HS-27A (cell line): ENCODE measurements at regions not wholly inside any gene's neighbourhood (a gene's known extent, or its start where the extent isn't known, plus 50 kb on each side); places are given as distances from the start of the nearest gene placed in this dataset.

ENCODE experiments used
- DNase-seq: peaks from one replicate; pipeline ENCODE4 v3.0.0-alpha.2; 2012; ENCODE audit warnings: low read depth, missing footprints

GRCh38 chr20:16174311-16174710, 398.9 kb downstream of the KIF16B start:
- DNase-seq, result no peak

GRCh38 chr20:16173044-16173443, 400.2 kb downstream of the KIF16B start:
- no peak for DNase-seq

- DNase-seq, result no peak
These were observed 402.1 kb downstream of the KIF16B start for GRCh38 chr20:16171180-16171579.

GRCh38 chr20:16170406-16170971, 402.8 kb downstream of the KIF16B start:
- DNase-seq, result no peak

GRCh38 chr20:16167423-16168130, 405.7 kb downstream of the KIF16B start:
- no peak for DNase-seq

- no peak for DNase-seq
These were observed 406.5 kb downstream of the KIF16B start for GRCh38 chr20:16166737-16167136.

- DNase-seq, result no peak
These were observed 414.3 kb downstream of the KIF16B start for GRCh38 chr20:16158976-16159286.

- no peak for DNase-seq
These were observed 414.9 kb downstream of the KIF16B start for GRCh38 chr20:16158090-16158975.

- no peak for DNase-seq
These were observed 425.3 kb downstream of the KIF16B start for GRCh38 chr20:16147916-16148315.

- DNase-seq, result no peak
These were observed 426.0 kb downstream of the KIF16B start for GRCh38 chr20:16147216-16147615.

- DNase-seq, result no peak
These were observed 427.3 kb downstream of the KIF16B start for GRCh38 chr20:16145919-16146318.

GRCh38 chr20:16143596-16143995, 429.7 kb downstream of the KIF16B start:
- no peak for DNase-seq

- DNase-seq, result no peak
These were observed 437.6 kb downstream of the KIF16B start for GRCh38 chr20:16135630-16136029.

GRCh38 chr20:16132036-16132798, 441.0 kb downstream of the KIF16B start:
- no peak for DNase-seq

GRCh38 chr20:16129411-16129810, 443.8 kb downstream of the KIF16B start:
- no peak for DNase-seq

- DNase-seq, result no peak
These were observed 444.6 kb downstream of the KIF16B start for GRCh38 chr20:16128538-16129106.

GRCh38 chr20:16125816-16126215, 447.4 kb downstream of the KIF16B start:
- DNase-seq, result peak; percentile 15

GRCh38 chr20:16124911-16125776, 448.1 kb downstream of the KIF16B start:
- no peak for DNase-seq

- DNase-seq, result no peak
These were observed 448.8 kb downstream of the KIF16B start for GRCh38 chr20:16124491-16124890.

GRCh38 chr20:16123623-16124022, 449.6 kb downstream of the KIF16B start:
- peak; percentile 11 for DNase-seq

GRCh38 chr20:16119909-16120308, 453.3 kb downstream of the KIF16B start:
- DNase-seq, result no peak
